ENCODE measurements at regions not wholly inside any gene's neighbourhood (a gene's known extent, or its start where the extent isn't known, plus 50 kb on each side); places are given as distances from the start of the nearest gene placed in this dataset.

- TF ChIP-seq CTCF (IDR thresholded peaks at IDR 0.05) = no peak
- no peak for TF ChIP-seq POLR2A (IDR thresholded peaks at IDR 0.05)
Measured at GRCh38 chr4:110305455-110305854, 107.0 kb upstream of the ELOVL6 start.

Measured in heart left ventricle (tissue), 13 donors.